G401 (cell line): ENCODE measurements at regions not wholly inside any gene's neighbourhood (a gene's known extent, or its start where the extent isn't known, plus 50 kb on each side); places are given as distances from the start of the nearest gene placed in this dataset.
"Not testable (repeated sequence)": the region's sequence is repeated elsewhere in the genome, so short reads cannot be mapped to it uniquely, and the experiment has no call there.

ENCODE experiments used
- DNase-seq: peaks from one replicate; pipeline ENCODE4 v3.0.0-alpha.2; 2015; ENCODE audit warnings: low spot score
- in situ Hi-C: cut with HindIII; loops from 2 replicates; pipeline ENCODE4 v1.10.0; 2016; ENCODE audit warnings: low sequenced_read_pairs, mixed read lengths

DNA sequence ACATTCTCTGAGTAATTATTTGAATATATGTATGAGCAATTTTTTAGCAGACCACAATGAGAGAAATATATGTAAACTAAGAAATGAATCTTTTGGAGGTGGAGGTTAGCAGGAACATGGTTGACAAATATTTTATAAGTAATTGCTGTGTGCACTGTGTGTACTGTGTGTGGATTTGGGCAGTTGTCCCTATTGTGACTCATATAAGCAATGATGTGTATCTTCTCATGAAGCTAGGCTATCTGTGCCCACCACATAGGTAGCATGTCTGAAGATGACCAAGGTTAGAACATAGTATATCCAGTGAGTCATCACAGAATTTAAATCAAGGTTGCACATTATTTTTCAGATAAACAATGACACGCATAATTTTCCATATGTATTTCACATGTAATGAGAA lies 713.9 kb upstream of the GBE1 start:
- DNase-seq, result no peak
- in situ Hi-C loops, result no loop called here

DNA sequence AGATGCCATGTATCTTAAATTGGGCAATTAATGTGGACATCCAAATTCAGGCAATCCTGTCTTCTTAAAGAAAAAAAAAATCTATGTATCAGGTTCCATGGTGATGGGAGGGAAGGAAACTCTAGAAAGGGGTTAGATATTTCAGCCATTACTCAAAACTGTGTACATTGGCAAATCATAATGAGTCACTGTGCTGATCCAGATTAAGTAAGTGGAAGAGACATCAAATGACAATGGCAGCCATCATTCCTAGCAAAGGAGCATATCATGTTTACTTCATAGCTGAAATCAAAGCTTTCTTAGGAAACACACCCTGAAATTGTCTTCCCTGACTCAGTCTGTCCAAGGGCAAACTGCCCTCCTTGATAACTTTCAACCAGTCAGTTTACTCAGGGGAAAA lies 713.3 kb upstream of the GBE1 start:
- in situ Hi-C loops, result no loop called here
- no peak for DNase-seq

DNA sequence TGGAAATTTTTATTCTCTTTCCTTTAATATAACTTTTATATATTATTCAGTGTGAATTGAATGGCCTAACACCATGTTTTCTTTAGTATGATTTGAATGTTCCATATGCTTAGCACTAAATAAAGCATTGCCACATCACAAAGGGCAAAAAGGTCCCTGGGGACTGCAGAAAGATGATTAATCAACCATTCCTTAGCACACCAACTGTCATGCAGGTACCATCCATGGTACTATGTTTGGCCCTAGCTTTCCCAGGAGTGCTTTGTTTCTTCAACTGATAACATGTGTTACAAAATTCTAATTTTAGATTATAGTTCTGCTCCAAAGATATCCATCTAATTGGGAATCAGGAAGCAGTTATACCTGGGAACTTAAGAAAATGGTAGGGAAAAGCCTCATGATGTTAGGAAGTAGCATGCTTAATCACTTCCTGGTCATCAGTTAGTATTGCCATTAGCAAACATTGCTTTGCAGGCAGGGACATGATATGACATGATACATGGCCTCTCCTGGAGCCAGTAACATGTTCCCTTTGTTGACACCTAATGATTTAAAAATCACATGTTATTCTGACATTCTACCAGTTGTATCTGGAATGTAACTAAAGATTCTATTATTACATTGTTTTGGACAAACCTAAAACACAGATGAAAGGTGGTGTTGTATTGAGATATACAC lies 712.6 kb upstream of the GBE1 start:
- DNase-seq, result no peak
- in situ Hi-C loops, result no loop called here

DNA sequence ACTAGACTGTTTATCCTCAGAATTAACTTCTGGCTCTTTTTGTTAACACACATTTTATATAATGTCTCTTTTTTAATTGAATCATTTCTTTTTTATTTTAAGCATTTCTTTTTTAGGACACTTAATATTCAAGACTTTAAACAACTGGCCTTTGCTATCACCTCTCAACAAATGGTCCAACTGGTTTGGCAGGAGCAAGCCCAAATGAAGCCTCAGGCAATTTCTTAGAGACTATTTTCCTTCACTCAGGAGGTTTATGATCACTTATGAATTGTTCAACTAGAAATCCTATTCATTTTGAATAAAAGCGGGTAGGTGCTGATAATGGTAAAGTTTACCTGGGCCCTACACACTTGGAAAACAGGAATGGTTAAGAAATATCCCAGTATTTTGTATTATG lies 705.6 kb upstream of the GBE1 start:
- no peak for DNase-seq
- in situ Hi-C loops, result no loop called here

DNA sequence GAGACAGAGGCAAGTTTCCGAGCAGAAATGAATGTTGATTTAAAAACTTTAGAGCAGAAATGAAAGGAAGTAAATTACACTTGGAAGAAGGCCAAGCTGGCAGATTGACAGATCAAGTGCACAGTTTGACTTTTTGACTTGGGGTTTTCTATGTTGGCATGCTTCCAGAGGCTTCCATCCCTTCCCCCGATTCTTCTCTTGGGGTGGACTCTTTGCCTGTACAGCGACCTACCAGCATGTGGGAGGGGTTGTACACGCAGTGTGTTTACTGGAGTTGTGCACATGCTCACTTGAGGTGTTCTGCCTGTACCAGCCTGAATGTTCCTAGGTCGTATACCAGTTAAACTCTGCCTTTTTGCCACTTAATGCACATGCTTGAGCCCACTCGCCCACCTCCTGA lies 701.5 kb upstream of the GBE1 start:
- DNase-seq, result peak; percentile 8
- in situ Hi-C loops, result no loop called here

DNA sequence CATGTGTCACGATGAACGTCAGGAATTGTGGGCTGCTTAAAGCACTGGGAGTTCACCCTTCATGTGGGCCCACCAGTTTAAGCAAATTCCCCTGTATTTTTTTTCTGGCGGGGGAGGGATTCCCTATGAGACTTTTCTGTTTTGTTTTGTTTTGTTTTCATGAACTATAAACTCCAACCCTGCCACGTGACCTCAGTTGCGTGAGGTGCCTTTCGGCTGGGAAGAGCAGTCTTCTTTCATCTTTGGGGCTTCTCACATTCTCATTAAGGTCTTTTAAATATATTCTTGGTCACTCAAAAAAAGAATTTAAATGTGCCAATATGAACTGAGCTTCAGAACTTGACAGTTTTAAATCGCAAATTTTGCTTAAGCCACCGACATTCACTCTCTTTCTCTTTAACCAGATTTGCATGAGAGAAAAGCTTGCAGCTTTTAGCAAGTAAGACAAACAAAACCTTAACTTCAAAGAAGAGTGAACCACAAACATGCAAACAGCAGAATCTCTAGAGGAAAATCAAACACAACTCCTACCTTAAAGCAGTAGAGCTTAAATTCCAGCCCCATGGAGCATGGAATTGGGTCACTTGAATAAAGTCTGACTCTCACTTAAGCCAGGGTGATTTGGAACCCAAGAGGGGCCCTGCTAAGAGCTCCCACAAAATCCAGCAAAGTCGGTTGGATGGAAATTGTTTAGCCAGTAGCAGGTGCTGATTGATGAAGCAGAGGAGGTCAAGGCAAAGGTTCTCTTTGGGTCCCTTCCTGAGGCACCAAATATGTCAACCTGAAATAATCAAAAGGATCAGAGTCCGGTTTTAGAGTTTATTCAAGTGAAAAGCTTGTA lies 699.8 kb upstream of the GBE1 start:
- in situ Hi-C loops, result no loop called here
- DNase-seq, result no peak

DNA sequence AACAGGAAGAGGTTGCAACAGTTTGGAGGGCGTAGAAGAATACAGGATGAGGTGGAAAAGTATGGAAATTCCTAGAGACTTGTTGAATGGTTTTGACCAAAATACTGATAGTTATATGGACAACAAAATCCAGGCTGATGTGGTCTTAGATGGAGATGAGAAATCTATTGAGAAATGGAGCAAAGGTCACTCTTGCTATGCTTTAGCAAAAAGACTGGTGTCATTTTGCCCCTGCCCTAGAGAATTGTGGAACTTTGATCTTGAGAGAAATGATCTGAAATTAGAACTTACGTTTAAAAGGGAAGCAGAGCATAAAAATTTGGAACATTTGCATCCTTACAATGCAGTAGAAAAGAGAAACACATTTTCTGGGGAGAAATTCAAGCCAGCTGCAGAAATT lies 686.9 kb upstream of the GBE1 start:
- in situ Hi-C loops, result no loop called here
- no peak for DNase-seq

DNA sequence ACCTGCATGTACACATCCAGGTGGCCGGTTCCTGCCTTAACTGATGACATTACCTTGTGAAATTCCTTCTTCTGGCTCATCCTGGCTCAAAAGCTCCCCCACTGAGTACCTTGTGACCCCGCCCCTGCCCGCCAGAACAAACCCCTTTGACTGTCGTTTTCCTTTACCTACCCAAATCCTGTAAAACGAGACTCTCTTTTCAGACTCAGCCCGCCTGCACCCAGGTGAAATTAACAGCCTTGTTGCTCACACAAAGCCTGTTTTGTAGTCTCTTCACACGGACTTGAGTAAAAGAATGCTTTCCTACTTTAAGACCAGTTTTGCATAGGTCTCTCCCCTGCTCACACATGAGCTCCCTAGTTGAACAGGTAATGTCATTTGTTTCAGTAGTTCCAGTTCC lies 667.4 kb upstream of the GBE1 start:
- in situ Hi-C loops, DNase-seq: not testable (repeated sequence)

DNA sequence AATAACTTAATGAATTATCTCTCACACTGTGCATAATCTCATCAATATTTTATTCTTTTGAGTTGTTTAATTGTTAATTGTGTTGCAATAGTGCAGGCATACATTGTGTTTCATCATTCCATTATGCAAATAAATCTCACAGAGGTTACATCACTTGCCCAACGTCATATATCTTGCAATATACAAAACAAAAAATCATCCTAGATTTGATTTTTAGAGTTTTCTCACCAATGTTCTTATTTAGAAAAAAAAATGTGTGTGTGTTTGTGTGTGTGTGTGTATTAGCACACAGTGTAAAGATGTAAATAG lies 662.5 kb upstream of the GBE1 start:
- in situ Hi-C loops, result no loop called here
- DNase-seq, result no peak

DNA sequence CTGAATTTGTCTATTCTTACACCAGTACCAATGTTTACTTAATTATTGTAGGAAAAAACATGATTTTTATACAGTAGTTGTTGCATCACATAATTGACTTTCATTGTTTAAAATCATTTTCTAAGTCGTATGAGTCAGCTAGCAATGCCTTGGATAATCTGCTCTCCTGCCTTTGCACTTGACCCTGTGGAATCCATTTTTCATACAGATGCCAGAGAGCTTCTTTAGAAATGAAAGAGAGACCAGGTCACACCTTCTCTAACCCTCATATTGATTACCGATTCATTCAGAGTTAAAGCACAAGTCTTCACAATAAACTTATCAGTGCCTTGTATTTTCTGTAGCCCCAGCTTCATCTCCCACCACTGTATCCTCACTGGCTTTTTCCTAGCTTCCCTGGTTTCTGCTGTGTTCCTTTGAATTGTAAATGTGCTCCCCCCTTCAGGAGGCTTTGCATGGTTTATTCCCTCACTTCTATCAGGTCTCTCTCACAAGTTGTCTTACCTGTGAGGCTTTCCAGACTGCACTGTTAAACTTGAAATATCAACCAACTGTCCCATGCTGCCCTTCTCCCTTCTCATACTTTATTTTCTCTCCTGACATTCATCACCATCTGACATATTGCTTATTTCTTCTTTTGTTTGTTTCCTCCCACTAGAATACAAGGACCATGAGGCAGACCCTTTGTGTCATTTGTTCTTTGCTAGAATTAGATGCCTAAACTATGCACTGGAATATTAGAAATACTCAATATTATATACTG lies 662.0 kb upstream of the GBE1 start:
- DNase-seq, result no peak

DNA sequence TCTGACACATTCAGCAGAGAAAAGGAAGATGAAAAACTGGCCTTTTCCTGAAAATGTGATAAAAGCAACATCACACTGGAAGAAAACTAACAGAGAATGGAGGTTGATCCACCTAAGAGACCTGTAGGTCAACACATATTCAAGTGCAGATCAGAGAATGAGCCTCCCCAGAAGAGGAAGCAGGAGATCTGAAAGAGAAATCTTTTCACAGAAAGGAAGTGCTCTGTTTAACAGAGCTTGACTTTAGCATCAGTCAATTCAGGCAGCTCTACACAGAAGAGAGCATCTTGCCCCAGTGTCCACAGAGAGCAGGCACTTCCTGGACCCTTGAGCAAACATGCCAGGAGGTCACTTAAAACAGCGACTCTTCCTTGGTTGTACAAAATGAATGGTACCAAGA lies 655.4 kb upstream of the GBE1 start:
- in situ Hi-C loops, result no loop called here

More for the DNA sequence above, 662.0 kb upstream of the GBE1 start:
- in situ Hi-C loops, result no loop called here

DNA sequence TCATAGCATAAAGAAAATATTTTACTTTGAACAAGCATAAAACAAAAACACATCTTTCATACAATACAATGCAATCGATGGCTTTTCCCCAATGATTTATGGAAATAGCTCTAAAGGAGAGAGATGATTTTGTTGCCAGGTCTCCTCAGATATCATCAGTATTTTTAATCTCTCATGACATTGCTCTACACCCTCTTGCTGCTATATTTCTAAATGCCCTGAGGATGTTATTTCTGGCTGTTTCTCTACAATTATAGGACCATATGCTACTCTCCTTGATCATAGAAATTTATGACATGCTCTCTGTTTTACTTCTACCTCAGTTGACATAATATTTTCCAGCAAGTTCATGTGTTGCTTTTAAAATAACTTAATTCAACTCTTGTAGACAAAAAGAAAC lies 654.9 kb upstream of the GBE1 start:
- in situ Hi-C loops, result no loop called here
- no peak for DNase-seq

More for the DNA sequence above, 655.4 kb upstream of the GBE1 start:
- no peak for DNase-seq

DNA sequence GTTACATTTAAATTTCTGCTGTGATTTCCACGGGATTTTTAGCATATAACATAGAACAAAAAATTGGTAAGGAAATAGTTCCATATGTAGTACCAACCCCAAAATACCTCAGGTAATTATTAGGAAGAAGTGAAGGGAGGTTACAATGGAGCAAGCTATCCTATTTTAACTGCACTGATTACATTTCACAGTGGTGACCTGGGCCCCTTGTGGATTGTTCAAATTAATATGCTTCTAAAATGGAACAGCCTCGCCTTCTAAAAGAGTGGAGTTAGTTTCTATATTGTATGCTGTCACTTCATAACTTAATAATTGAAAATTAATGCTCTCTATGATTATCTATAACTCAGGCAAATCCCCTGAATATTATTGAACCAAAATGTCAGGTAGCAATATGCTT lies 651.7 kb upstream of the GBE1 start:
- in situ Hi-C loops, result no loop called here
- DNase-seq, result no peak

DNA sequence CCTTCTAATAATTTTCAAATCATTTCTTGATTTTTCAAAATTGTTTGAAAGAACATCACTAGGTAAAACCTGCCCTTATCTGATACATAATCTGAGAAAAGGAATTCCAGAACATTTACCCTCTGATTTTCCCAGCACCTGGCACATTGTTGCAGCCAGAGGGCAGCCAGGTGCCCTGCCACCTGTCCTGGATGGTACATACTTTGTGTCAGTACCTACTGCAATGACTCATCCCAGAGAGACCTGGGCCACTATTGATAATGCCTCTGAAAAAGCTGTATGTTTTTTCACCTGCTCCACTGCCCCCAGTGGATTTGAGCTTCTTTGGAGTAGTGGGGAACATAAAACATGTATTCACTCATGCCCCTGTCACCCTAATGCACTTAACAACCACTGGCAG lies 648.9 kb upstream of the GBE1 start:
- no peak for DNase-seq
- in situ Hi-C loops, result no loop called here

DNA sequence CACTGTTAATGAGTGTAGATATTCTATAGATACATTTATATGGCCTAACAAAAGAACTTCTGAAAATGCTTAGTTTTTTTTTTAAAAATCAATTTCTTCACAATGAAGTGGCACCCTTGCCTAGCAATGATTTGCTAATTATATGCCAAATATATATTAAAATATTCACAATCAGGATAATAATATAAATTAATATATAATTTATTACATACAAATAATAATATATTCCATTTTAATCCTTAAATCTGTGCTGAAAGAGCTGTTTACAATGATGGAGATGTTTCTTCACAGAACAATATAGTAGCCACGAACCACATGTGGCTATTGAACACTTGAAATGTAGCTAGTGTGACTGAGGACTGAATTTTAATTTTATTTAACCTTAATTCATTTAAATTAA lies 648.4 kb upstream of the GBE1 start:
- in situ Hi-C loops, result no loop called here
- no peak for DNase-seq

DNA sequence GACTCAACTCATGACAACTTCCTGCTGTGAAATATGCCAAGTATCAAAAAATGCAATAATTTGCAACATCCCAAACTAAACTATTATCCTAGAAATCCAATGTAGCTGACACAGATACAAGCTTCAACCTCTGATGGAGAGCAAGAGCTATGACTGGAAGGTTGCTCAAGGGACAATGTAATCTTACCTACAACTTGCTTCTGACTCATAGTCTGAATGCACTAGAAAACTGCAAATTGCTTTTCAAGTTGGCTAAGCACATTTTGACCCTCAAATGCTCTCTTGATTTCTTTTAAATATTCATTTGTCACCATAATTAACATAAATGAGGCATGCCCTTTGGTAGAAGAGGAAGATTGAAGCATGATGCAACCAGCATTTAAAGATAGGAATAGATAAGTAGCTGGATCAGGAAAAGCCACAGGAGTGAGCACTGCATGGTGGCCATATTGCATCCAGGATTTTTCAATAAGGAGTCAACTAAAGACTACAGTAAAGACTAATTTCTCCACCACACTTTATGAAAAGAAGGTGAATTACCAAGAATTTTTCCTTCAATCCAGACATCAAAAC lies 630.8 kb upstream of the GBE1 start:
- in situ Hi-C loops, result no loop called here
- DNase-seq, result no peak

DNA sequence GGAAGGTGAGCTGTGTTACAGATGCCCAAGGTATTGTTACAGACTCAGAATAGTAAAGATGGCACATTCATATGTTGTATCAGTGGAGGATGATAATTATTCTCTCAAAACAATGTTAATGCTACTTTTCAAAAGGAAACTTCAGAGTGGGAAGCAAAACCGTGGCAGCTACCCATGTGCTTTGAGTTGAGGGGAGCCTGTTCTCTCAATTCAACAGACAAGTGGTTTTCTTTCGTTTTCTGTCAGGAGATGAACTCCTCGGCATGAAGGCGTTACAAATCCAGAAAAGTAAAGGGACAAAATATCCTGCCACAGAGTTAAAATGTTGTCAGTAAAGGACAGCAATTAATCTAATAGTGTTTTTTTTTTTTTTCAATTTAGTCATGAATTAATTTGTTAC lies 629.4 kb upstream of the GBE1 start:
- DNase-seq, result no peak
- in situ Hi-C loops, result no loop called here

DNA sequence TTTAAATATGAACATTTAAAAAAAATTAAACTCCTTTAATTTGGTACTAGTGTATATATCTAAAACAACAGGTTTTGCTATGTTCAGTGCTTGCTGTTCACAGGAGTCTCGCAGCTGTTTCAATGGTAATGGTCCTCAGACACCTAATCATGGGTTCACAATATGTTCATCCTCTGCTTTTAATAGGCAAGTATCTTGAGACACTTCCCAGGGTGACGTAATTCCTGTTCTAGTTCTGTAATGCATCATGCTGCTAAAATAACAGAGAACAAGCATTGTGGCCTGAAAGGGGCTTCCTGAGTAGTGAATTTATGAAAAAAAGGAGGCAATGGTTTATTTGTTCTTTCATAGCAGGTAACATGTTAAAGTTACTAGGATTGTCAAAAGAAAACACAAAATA lies 625.2 kb upstream of the GBE1 start:
- DNase-seq, result no peak
- in situ Hi-C loops, result no loop called here

DNA sequence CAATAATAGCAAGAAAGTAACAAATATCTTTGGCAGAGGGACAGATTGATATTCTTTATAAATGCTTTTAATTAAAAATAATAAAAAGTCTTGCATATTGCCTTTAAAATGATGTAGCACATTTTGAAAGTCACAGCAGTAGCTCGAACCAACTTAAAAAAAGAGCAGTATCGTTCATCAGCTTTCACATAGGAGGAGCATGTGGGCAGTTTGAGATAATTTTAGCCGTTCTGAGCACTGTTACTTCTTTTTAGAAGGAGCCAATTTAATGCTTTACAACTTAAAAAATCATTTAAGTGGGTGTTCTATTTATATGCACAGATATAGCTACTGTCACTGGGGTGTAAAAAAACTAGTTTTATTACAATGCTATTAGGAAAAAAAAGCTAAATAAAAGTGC lies 622.7 kb upstream of the GBE1 start:
- in situ Hi-C loops, result no loop called here
- DNase-seq, result no peak

DNA sequence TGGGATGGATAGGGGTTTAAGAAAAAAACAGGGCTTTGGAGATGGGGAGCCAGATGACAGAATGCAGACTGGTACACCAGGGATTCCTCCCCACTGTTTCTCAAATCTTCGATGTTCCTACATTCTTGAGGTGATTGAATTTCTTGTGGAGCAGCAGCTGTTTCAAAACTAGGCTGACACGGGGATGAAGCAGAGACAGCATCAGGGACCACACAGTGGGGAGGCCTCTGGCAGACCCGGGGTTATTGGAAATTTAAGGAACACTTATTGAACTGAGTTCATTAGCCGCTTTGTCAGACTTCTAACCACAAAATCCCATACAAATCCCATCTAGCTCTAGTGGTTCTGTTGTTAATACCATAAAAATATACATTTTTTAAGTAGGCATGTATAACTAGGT lies 621.4 kb upstream of the GBE1 start:
- in situ Hi-C loops, result no loop called here

More for the DNA sequence above, 621.4 kb upstream of the GBE1 start:
- DNase-seq, result no peak
